ENCODE measurements at regions not wholly inside any gene's neighbourhood (a gene's known extent, or its start where the extent isn't known, plus 50 kb on each side); places are given as distances from the start of the nearest gene placed in this dataset.

- Histone ChIP-seq H3K27ac (no peak overlapping the region), H3K9me3 (no peaks in the 10 kb centered on the region), H3K36me3 (no peaks in the 10 kb centered on the region), H3K27me3 (no peaks in the 10 kb centered on the region), H3K4me1 (no peaks in the 10 kb centered on the region), H3K4me3 (no peak overlapping the region)
- TF ChIP-seq POLR2AphosphoS5 (IDR thresholded peaks at IDR 0.05) (no peak), CTCF (IDR thresholded peaks at IDR 0.05) (no peak), POLR2A (IDR thresholded peaks at IDR 0.05) (no peak), EP300 (IDR thresholded peaks at IDR 0.05) (no peak)
- no peak for DNase-seq (ENCODE audit: low spot score in 2 of 2)
- WGBS = 87% methylated on average over 3 of the region's 3 CpGs
Observed at GRCh38 chr3:6119367-6119766, 741.5 kb upstream of the GRM7 start.

- Histone ChIP-seq H3K27ac (no peak overlapping the region), H3K36me3 (no peaks in the 10 kb centered on the region), H3K27me3 (no peaks in the 10 kb centered on the region), H3K4me1 (no peaks in the 10 kb centered on the region), H3K4me3 (no peak overlapping the region), H3K9me3 (no peaks in the 10 kb centered on the region)
- DNase-seq (ENCODE audit: low spot score in 2 of 2) = no peak
- 59% methylated on average over 5 of the region's 5 CpGs for WGBS
- TF ChIP-seq POLR2AphosphoS5 (IDR thresholded peaks at IDR 0.05) (no peak), POLR2A (IDR thresholded peaks at IDR 0.05) (no peak), CTCF (IDR thresholded peaks at IDR 0.05) (no peak), EP300 (IDR thresholded peaks at IDR 0.05) (no peak)
Observed at GRCh38 chr3:6120786-6121185, 740.1 kb upstream of the GRM7 start.

DNA sequence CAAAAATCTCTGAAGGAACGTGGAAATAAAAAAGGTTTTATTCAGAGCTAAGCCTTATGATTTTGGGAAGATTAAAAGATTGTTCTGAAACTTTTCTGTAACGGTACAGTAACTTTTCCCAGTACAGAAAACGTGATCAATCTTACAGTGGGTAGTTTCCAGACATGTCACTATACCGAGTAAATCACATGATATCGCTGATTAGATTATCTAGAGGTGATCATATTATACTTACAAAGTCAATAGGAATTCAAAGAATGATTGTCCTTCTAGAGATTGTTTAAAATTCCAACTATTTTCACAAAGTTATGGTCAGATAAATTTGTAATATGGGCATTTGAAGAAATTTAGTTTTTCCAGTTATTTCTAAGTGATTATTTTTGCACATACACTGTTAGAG is 736.0 kb upstream of the GRM7 start:
- DNase-seq (ENCODE audit: low spot score in 2 of 2) = no peak
- WGBS = 84% methylated on average over 5 of the region's 5 CpGs
- TF ChIP-seq CTCF (IDR thresholded peaks at IDR 0.05) (no peak), POLR2A (IDR thresholded peaks at IDR 0.05) (no peak), POLR2AphosphoS5 (IDR thresholded peaks at IDR 0.05) (no peak), EP300 (IDR thresholded peaks at IDR 0.05) (no peak)
- H3K4me1 ChIP-seq = no peaks in the 10 kb centered on the region
- no peaks in the 10 kb centered on the region for H3K27me3 ChIP-seq
- no peaks in the 10 kb centered on the region for H3K9me3 ChIP-seq
- H3K4me3 ChIP-seq = no peak overlapping the region
- no peaks in the 10 kb centered on the region for H3K36me3 ChIP-seq
- H3K27ac ChIP-seq = no peak overlapping the region

GRCh38 chr3:6125520-6125919 is 735.4 kb upstream of the GRM7 start:
- Histone ChIP-seq H3K27ac (no peak overlapping the region), H3K36me3 (no peaks in the 10 kb centered on the region), H3K4me1 (no peaks in the 10 kb centered on the region), H3K27me3 (no peaks in the 10 kb centered on the region), H3K4me3 (no peak overlapping the region), H3K9me3 (no peaks in the 10 kb centered on the region)
- 52% methylated on average over 3 of the region's 3 CpGs for WGBS
- no peak for DNase-seq (ENCODE audit: low spot score in 2 of 2)
- TF ChIP-seq CTCF (IDR thresholded peaks at IDR 0.05) (no peak), POLR2A (IDR thresholded peaks at IDR 0.05) (no peak), POLR2AphosphoS5 (IDR thresholded peaks at IDR 0.05) (no peak), EP300 (IDR thresholded peaks at IDR 0.05) (no peak)

DNA sequence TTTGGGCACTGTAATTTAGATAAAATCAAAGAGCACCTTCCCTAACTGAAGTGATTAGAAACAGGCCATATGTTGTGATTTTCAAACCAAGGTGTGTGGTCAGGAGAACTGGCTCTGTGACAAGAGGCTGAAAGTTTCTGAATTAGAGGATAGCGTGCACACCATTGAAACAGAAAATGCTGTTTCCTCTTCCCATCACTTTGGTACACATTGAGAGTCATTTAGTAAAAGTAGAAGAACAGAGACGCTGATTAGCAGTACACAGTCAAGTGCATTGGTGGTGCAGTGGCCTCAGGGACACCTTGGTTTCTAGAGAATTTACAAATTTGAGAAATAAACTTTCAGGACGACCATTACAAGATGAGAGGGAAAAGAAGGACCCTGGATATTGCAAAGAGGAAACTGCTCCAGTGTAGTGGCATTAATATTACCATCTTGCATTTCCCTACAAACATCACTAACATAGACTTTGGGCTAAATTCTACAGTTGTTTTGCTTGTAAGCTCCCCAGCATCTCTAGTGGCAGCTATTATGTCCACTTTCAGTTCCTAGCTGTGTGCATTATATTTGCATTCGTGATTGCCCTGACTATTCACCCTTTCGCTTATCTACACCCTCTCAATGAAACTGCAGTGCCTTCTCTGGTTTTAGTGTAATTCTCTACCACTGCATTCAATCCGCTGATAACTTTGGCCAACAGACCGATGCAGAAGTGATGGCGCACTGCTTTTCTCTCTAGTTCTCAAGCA is 728.1 kb upstream of the GRM7 start:
- no peak for DNase-seq (ENCODE audit: low spot score in 2 of 2)
- no peaks in the 10 kb centered on the region for H3K4me1 ChIP-seq
- WGBS = 91% methylated on average over 8 of the region's 8 CpGs
- H3K36me3 ChIP-seq = no peaks in the 10 kb centered on the region
- H3K9me3 ChIP-seq = no peaks in the 10 kb centered on the region
- no peaks in the 10 kb centered on the region for H3K27me3 ChIP-seq
- no peak overlapping the region for H3K4me3 ChIP-seq
- no peak overlapping the region for H3K27ac ChIP-seq
- TF ChIP-seq POLR2AphosphoS5 (IDR thresholded peaks at IDR 0.05) (no peak), POLR2A (IDR thresholded peaks at IDR 0.05) (no peak), CTCF (IDR thresholded peaks at IDR 0.05) (no peak)
